ENCODE measurements at regions not wholly inside any gene's neighbourhood (a gene's known extent, or its start where the extent isn't known, plus 50 kb on each side); places are given as distances from the start of the nearest gene placed in this dataset.

GRCh38 chr1:239031310-239031709 lies 355.1 kb upstream of the CHRM3 start:
- TF ChIP-seq EZH2 (IDR thresholded peaks at IDR 0.05; ENCODE audit: borderline replicate concordance, insufficient read depth, low read depth, low read length, poor library complexity, severe bottlenecking) (no peak), CTCF (IDR thresholded peaks at IDR 0.05) (no peak)

All from B cell (primary cell).